HG02943 (cell line): ENCODE measurements at regions not wholly inside any gene's neighbourhood (a gene's known extent, or its start where the extent isn't known, plus 50 kb on each side); places are given as distances from the start of the nearest gene placed in this dataset.
"Not testable (repeated sequence)": the region's sequence is repeated elsewhere in the genome, so short reads cannot be mapped to it uniquely, and the experiment has no call there.

ENCODE experiments used
- ATAC-seq: cut with Tn5 transposase; IDR thresholded peaks from one replicate; pipeline ENCODE4 v1.9.1; 2021; ENCODE audit warnings: mild to moderate bottlenecking, low read depth, moderate library complexity; ENCODE audit not compliant: unreplicated experiment

DNA sequence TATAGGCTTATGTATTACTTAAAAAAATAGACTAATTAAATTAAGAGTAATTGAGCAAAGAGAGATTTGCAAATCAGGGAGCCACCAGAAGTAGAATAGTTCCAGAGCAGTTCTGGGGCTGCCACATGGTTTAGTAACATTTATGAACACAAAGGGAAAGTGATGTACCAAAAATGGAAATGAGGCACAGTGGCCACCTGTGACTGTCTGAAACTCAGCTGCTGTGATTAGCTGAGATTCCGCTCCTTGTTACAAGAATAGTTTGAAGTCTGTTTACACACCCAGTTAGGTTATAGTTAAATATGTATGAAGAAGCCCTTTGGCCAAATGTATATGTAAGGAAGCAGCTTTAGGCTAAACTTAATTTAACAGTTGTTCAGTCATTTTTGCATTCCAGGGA lies 901.5 kb upstream of the CHORDC1 start:
- no peak for ATAC-seq

DNA sequence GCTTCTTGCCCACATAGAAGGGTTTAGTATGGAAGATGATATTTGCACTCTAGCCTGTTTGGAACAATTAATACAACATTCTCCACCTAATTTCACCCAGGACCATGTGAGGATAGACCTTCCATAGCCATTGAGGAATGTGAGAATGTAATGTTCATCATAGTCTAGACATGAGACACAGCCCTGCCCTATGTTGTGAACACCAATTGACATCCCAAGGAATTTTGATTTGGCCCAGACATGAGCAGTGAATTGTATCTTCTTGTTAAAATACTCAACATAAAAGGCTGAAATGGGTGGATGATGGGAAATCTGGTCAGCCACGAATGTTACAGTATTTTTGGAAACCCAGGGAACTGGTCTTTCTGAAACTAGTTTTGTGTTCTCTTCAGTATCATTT lies 892.3 kb upstream of the CHORDC1 start:
- no peak for ATAC-seq

DNA sequence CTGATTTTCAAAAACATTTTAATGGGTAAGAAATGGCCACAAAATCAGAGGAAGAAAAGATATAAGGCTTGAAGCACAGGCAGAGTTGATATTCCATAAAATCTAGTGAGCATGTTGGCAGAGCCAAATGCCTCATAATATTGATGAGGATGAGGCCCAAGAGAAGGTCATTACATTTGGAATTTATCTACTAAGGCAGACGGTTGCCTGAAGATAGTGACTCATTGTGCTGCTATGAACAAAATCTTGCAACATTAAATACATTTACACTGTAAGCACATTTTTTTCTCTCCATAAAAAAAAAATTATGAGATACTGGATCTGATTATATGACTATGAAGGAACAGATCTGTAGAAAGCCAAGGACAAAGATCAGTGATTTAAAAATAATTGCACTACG lies 881.4 kb upstream of the CHORDC1 start:
- no peak for ATAC-seq

GRCh38 chr11:91100427-91100826 lies 877.6 kb upstream of the CHORDC1 start:
- no peak for ATAC-seq

- no peak for ATAC-seq
Measured at GRCh38 chr11:91097083-91097482, 874.2 kb upstream of the CHORDC1 start.

- no peak for ATAC-seq
Measured at GRCh38 chr11:91093141-91093540, 870.3 kb upstream of the CHORDC1 start.

DNA sequence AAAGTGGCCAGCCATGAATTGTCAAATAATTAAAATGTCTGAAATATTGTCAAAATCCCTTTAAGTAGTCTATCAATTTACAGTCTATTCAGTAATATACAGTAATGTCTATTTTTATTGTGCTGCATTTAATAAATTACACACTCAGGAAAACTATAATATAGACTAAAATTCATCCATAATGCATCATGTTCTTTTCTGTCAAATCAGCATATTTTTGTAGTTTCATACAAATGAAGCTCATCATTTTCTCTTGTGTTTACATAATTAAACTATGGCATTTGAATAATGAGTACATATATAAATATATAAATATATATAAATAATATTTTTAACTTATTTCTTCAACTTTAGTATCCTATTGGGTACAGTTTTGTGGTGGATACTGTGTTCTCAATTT lies 868.7 kb upstream of the CHORDC1 start:
- ATAC-seq: no peak

DNA sequence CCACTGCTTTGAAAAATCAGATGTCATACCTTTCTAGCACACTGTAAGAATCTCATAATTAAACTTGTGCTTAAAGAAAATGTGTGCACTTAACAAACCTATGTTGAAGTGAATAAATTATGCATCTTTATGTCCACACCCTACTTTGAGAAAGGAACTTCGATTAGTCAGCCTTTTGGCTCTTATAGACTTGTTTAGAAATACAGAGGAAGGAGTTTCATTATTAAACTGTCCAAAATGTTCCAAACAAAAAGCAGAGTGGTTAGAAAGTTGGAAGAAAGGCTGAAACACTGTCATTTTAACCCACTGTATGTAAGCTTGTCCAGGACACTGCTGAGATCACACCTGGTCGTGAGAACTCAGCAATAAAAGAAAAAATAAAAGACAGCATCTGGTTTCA lies 863.2 kb upstream of the CHORDC1 start:
- ATAC-seq: no peak

GRCh38 chr11:91082255-91082654 lies 859.4 kb upstream of the CHORDC1 start:
- ATAC-seq: no peak

DNA sequence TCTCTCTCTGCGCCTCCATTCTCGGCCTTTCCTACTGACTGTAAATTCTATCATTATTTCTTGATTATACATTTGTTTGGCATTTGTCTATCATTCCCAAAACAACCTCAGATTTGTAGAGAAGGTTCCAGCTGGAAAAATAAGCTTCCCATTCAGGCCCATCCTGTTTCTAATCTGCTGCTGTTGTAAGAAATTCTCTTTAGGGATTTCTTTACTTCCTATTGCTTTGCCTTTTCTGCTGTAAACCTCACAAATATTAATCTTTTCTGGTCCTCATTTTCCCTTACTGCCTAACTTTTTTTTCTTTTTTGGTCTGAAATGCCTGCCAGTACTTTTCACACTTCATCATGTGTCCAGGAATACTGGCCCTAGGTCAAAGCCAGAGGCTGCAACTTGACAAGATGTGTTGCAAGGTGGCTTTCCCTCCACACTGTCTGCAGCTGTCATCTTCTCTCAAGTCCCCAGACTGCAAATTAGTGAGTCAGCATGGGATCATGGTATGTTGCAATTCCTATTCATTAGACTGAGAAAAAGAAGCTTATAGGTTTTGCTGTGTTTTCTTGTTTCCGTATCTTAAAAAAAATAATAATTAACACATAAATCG lies 858.7 kb upstream of the CHORDC1 start:
- ATAC-seq: no peak

- no peak for ATAC-seq
Measured at GRCh38 chr11:91078221-91078620, 855.4 kb upstream of the CHORDC1 start.

DNA sequence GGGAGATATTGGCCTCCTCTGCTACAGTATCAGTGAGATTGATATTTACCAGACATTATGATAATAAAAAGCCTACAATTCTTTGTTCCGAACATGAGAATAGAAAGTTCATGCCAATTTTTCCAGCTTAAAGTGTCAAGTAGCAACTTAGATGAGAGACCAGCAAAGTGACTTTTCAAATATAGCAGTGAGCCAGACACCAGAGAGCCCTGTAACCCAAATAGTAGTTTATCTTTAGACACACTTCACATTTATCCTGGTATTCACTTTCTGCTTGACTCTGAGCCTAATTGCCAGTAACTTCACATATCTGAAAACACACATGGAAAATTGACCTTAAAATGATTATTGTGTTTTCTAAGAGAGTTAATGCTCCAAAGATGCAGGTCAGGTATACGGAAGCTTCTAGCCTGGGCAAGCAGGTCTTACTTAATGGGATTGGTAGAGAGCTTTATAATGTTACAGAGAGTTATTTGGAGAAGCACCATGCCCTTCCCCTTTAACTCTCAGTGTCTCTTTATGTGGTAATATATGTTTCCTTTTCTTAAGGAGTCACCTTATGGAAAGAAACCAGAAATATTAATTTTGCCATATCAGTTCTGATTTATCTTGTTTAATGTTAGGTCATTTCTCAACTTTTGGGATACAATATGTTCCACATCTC lies 852.3 kb upstream of the CHORDC1 start:
- no peak for ATAC-seq

DNA sequence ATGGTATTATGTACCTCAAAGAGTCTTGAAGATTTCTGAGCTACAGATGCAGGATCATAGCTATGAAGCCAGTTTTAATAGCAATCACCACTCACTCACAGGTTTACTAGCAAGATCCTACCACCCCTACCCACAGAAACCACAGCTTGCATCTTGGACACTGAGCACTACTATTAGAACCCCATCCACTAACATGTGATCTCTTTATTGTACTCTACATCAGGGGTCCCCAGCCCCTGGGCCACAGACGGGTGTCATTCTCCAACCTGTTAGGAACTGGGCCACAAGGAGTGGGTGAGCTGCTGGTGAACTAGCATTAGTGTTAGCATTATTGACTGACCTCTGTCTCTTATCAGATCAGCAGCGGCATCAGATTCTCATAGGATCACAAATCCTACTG lies 844.8 kb upstream of the CHORDC1 start:
- ATAC-seq: no peak

GRCh38 chr11:91066456-91067047 lies 843.7 kb upstream of the CHORDC1 start:
- ATAC-seq: no peak

DNA sequence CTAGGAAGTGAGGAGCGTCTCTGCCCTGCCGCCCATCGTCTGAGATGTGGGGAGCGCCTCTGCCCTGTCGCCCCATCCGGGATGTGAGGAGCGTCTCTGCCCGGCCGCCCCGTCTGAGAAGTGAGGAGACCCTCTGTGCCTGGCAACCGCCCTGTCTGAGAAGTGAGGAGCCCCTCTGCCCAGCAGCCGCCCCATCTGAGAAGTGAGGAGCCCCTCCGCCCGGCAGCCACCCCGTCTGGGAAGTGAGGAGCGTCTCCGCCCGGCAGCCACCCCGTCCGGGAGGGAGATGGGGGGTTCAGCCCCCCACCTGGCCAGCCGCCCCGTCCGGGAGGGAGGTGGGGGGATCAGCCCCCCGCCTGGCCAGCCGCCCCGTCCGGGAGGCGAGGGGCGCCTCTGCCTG lies 840.5 kb upstream of the CHORDC1 start:
- ATAC-seq: not testable (repeated sequence)

DNA sequence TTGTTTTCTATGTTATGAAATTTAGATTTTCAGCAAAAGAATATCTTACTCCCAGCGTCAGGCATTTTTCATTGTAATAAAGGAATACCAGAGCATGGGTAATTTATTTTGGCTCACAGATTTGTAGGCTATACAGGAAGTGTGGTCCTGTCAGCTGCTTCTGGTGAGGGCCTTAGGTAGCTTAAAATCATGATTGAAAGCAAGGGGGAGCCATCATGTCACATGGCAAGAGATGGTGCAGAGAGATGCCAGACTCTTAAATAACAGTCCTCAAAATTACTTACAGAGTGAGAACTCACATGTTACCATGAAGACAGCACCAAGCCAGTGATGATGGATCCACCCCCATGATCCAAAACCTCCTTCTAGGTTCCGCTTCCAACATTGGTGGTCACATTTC lies 825.0 kb upstream of the CHORDC1 start:
- no peak for ATAC-seq

DNA sequence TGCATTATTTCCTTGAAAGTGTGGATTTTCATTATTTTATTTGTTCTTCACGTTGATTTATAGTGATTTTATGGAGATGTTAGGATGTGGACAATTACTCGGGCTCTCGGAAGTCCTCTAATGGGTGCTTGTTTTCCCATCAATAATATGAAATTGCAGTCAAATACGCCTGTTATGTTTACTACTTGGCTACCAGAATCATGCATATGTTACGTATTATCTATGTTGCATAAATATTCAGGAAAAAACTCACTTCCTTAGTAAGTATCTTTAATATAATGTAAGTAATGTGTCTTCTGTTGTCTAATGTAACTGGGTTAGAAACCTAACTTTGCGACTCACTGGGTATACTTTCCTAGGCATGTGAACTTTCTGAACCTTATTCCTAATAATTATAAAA lies 823.4 kb upstream of the CHORDC1 start:
- no peak for ATAC-seq

DNA sequence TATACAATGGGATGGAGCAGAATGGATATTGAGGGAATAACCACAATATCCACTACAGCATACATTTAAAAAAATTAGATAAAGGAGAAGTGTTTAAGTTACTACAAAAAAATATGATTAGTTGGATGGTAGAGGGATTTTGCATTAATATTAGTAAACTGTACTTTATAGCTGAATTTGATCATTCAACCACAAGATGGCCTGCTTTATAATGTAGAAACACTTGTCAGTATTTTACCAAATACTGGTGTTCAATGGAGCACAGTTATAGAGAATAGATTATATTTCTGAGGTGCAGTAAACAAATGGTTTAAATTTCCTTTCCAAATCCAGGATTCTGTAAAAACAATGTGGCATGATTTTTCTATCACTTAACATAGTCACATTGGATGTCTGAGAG lies 818.8 kb upstream of the CHORDC1 start:
- ATAC-seq: no peak

- no peak for ATAC-seq
Measured at GRCh38 chr11:91023731-91024130, 800.9 kb upstream of the CHORDC1 start.

- no peak for ATAC-seq
Measured at GRCh38 chr11:91011503-91011902, 788.7 kb upstream of the CHORDC1 start.

DNA sequence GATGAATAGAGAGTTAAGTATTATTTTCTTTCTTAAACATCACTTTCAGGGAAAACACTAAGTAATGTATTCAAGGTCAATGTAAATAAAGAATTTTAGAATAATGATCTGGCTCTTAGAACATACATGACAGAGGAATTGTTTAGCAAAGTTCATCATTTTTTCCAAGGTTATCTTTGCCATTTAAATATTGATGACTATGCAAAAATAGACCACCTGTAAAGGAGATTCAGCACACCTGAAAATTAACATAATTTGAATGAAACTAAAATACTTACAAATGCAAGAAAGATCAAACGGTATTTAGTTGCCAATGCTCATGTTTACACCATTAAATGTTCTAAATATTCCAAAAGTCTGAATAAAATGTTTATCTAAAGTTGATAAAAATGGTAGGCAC lies 782.6 kb upstream of the CHORDC1 start:
- no peak for ATAC-seq

- no peak for ATAC-seq
Measured at GRCh38 chr11:90997241-90997640, 774.4 kb upstream of the CHORDC1 start.
